Lung (tissue), 11 donors: ENCODE measurements at regions not wholly inside any gene's neighbourhood (a gene's known extent, or its start where the extent isn't known, plus 50 kb on each side); places are given as distances from the start of the nearest gene placed in this dataset.
"Not testable (repeated sequence)": the region's sequence is repeated elsewhere in the genome, so short reads cannot be mapped to it uniquely, and the experiment has no call there.

Experiments
- ATAC-seq: fragments of 200-7000 bp; cut with Tn5 transposase; one replicate; pipeline ENCODE4 v1.9.1; 2020; ENCODE audit warnings: moderate number of reproducible peaks; ENCODE audit not compliant: insufficient read depth, low FRiP score
- DNase-seq, 3 donors: peaks; one replicate each; pipeline ENCODE4 v3.0.0-alpha.2; 2013 to 2017
- H3K27ac ChIP-seq, 2 donors: one replicate each; pipeline ENCODE4 v1.5.1; 2013; ENCODE audit warnings: mild to moderate bottlenecking in 2 of 2, moderate library complexity in 2 of 2, control low read depth in 1 of 2, inconsistent platforms in 1 of 2, low read depth in 1 of 2, low read length in 1 of 2
- H3K27me3 ChIP-seq, 3 donors: one replicate each; pipeline ENCODE4 v1.5.1; 2013; ENCODE audit warnings: low read length in 2 of 3; ENCODE audit not compliant: control insufficient read depth in 3 of 3, insufficient read depth in 3 of 3
- H3K36me3 ChIP-seq, 4 donors: one replicate each; pipeline ENCODE4 v1.5.1; 2013; ENCODE audit warnings: low read length in 4 of 4, mild to moderate bottlenecking in 1 of 4, moderate library complexity in 1 of 4; ENCODE audit not compliant: control insufficient read depth in 4 of 4, insufficient read depth in 4 of 4
- H3K4me1 ChIP-seq, 5 donors: one replicate each; pipeline ENCODE4 v1.5.1; 2013; ENCODE audit warnings: low read length in 5 of 5, mild to moderate bottlenecking in 2 of 5, moderate library complexity in 1 of 5; ENCODE audit not compliant: control insufficient read depth in 5 of 5, insufficient read depth in 5 of 5
- H3K4me3 ChIP-seq: one replicate; pipeline ENCODE4 v1.5.1; 2013; ENCODE audit warnings: mild to moderate bottlenecking, control low read depth, moderate library complexity
- H3K9ac ChIP-seq, 2 donors: one replicate each; pipeline ENCODE4 v1.5.1; 2013; ENCODE audit warnings: low read length in 2 of 2, control low read depth in 1 of 2; ENCODE audit not compliant: insufficient read depth in 1 of 2
- H3K9me3 ChIP-seq, 4 donors: one replicate each; pipeline ENCODE4 v1.5.1; 2013; ENCODE audit warnings: low read length in 3 of 4, mild to moderate bottlenecking in 1 of 4, moderate library complexity in 1 of 4; ENCODE audit not compliant: control insufficient read depth in 4 of 4, insufficient read depth in 3 of 4
- WGBS, 2 donors: extraction: QIAGEN DNeasy Blood & Tissue Kit; methylation state at CpG; one replicate each; pipeline ENCODE4 v1.1.7; 2013; 5-methylcytosine and 5-hydroxymethylcytosine counted together
- TF ChIP-seq, protein P1 (sequence below): IDR thresholded peaks from 2 replicates; pipeline ENCODE4 v1.5.1; 2012; ENCODE audit warnings: mild to moderate bottlenecking; ENCODE audit errors: control extremely low read depth, extremely low read depth
- donor health status: control.
- donor health status: control.
- donor health status: Bipolar disorder and iron deficiency.
- donor health status: healthy.
- donor health status: DM: yes; HTN: yes; CAD: no.

- no peaks in the 10 kb centered on the region for H3K36me3 ChIP-seq
- H3K4me1 ChIP-seq: no peaks in the 10 kb centered on the region
- no peak overlapping the region for H3K9ac ChIP-seq
- H3K27me3 ChIP-seq: no peaks in the 10 kb centered on the region
- 73 to 83% methylated on average over 1 of the region's 1 CpG for WGBS, 2 donors
- H3K27ac ChIP-seq: no peak overlapping the region
- TF ChIP-seq, protein P1, sequence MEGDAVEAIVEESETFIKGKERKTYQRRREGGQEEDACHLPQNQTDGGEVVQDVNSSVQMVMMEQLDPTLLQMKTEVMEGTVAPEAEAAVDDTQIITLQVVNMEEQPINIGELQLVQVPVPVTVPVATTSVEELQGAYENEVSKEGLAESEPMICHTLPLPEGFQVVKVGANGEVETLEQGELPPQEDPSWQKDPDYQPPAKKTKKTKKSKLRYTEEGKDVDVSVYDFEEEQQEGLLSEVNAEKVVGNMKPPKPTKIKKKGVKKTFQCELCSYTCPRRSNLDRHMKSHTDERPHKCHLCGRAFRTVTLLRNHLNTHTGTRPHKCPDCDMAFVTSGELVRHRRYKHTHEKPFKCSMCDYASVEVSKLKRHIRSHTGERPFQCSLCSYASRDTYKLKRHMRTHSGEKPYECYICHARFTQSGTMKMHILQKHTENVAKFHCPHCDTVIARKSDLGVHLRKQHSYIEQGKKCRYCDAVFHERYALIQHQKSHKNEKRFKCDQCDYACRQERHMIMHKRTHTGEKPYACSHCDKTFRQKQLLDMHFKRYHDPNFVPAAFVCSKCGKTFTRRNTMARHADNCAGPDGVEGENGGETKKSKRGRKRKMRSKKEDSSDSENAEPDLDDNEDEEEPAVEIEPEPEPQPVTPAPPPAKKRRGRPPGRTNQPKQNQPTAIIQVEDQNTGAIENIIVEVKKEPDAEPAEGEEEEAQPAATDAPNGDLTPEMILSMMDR: no peak
- no peaks in the 10 kb centered on the region for H3K9me3 ChIP-seq
- no peak for ATAC-seq
- no peak for DNase-seq
- H3K4me3 ChIP-seq: no peak overlapping the region
Observed at GRCh38 chr4:146105464-146105863, 70.1 kb upstream of the LSM6 start.

DNA sequence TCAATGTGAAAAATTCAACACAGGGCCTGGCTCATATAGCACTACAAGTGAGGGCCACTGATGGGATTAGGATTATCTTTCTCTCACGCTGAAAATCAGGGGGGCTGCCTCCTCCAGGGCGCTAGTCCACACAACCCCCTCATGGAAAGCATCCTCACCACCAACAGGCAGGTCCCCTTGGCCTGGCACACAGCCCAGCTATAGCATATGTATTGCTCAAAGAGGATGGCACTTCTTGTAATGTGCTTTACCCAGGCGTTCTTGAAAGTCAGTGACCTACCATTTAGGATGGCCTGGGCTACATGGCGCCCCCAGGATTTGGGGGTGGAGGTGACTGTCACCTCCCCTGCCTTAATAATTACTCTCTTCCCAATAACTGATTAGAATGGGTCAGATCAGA lies 71.0 kb upstream of the LSM6 start:
- ATAC-seq (no peak), DNase-seq (no peak)
- Histone ChIP-seq H3K9ac (no peak overlapping the region), H3K27ac (no peak overlapping the region), H3K4me3 (no peak overlapping the region), H3K36me3 (no peaks in the 10 kb centered on the region), H3K4me1 (no peaks in the 10 kb centered on the region), H3K27me3 (no peaks in the 10 kb centered on the region), H3K9me3 (no peaks in the 10 kb centered on the region)
- WGBS, 2 donors: 57 to 77% methylated on average over 4 of the region's 4 CpGs
- TF ChIP-seq, protein P1: no peak

- not testable (repeated sequence) for H3K9me3 ChIP-seq, H3K4me3 ChIP-seq, H3K36me3 ChIP-seq, H3K27ac ChIP-seq, H3K27me3 ChIP-seq, DNase-seq, H3K9ac ChIP-seq, H3K4me1 ChIP-seq, ATAC-seq
- 83 to 90% methylated on average over 9 of the region's 9 CpGs for WGBS, 2 donors
Observed at GRCh38 chr4:146104052-146104451, 71.5 kb upstream of the LSM6 start.

DNA sequence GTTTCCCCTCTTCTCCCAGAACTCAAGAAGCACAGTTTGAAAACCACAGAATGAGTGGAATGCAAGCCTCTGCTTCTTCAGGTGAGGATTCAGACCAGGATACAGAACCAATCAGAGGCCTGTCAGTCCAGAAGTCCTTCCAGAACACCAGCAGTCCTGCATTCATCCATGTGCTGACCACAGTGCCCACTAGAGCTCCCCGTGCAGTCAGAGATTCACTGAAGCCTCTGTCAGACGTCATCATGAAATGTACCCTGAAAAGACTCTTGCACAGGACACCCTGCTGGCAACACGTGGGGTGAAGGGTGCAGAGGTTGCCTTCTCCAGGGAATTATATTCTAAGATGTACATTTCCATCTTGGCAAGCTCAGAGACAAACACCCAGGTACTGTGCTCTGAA lies 75.9 kb upstream of the LSM6 start:
- Histone ChIP-seq H3K9me3 (no peaks in the 10 kb centered on the region), H3K9ac (no peak overlapping the region), H3K27me3 (no peaks in the 10 kb centered on the region), H3K36me3 (no peaks in the 10 kb centered on the region), H3K4me1 (no peaks in the 10 kb centered on the region), H3K27ac (no peak overlapping the region), H3K4me3 (no peak overlapping the region)
- DNase-seq (no peak), ATAC-seq (no peak)
- TF ChIP-seq, protein P1: no peak
- WGBS, 2 donors: 71 to 85% methylated on average over 3 of the region's 3 CpGs
